B cell (primary cell): ENCODE measurements at regions not wholly inside any gene's neighbourhood (a gene's known extent, or its start where the extent isn't known, plus 50 kb on each side); places are given as distances from the start of the nearest gene placed in this dataset.

Source experiments
- ATAC-seq: fragments of 200-7000 bp; cut with Tn5 transposase; one replicate; pipeline ENCODE4 v1.10.0; 2021; ENCODE audit warnings: low read depth, mild to moderate bottlenecking, moderate number of reproducible peaks, moderate library complexity
- CTCF ChIA-PET: fragments of 350-600 bp; sonication (Branson Sonifier 250); formaldehyde crosslinking; loops from one replicate; lab custom pipeline; 2021; ENCODE audit warnings: antibody characterized with exemption, inconsistent platforms; lab: Charles Lee
- POLR2A ChIA-PET: fragments of 350-600 bp; sonication (Branson Sonifier 250); formaldehyde crosslinking; loops from one replicate; lab custom pipeline; 2021; ENCODE audit warnings: antibody characterized with exemption; lab: Charles Lee
- DNase-seq: peaks from one replicate; pipeline ENCODE4 v3.0.0; 2013
- H2AFZ ChIP-seq: 2 replicates; pipeline ENCODE4 v1.6.1; 2012; ENCODE audit warnings: mild to moderate bottlenecking, low read depth, low read length; ENCODE audit not compliant: insufficient read depth, poor library complexity, severe bottlenecking
- H3K27ac ChIP-seq, 2 donors: 1 replicate in 1 of 2; 2 replicates in 1 of 2; pipeline ENCODE4 v1.5.1; 2012 to 2013; ENCODE audit warnings: low read length in 2 of 2, mild to moderate bottlenecking in 2 of 2, moderate library complexity in 1 of 2
- H3K27me3 ChIP-seq, 4 experiments: fragments of 200-600 bp in 1 of 4; sonication (generic) in 1 of 4; replicated peaks in 1 of 4; 1 replicate in 2 of 4; 2 replicates in 2 of 4; pipeline versions ENCODE4 v1.6.1 to v1.7.0; 2013 to 2016; ENCODE audit warnings: low read length in 3 of 4, mild to moderate bottlenecking in 2 of 4, mixed read lengths in 1 of 4, moderate library complexity in 1 of 4; ENCODE audit not compliant: insufficient read depth in 4 of 4, control insufficient read depth in 3 of 4; ENCODE audit errors: control extremely low read depth in 1 of 4
- H3K36me3 ChIP-seq, 2 experiments: replicated peaks in 1 of 2; 1 replicate in 1 of 2; 2 replicates in 1 of 2; pipeline versions ENCODE4 v1.6.1 to v1.7.1; 2013; ENCODE audit warnings: low read length in 1 of 2; ENCODE audit not compliant: insufficient read depth in 2 of 2, control insufficient read depth in 1 of 2; ENCODE audit errors: control extremely low read depth in 1 of 2, extremely low read depth in 1 of 2
- H3K4me1 ChIP-seq, 2 donors: fragments of 200-600 bp in 1 of 2; sonication (generic) in 1 of 2; 1 replicate in 1 of 2; 2 replicates in 1 of 2; pipeline versions ENCODE4 v1.5.1 to v1.6.1; 2013 to 2017; ENCODE audit warnings: low read length in 2 of 2; ENCODE audit not compliant: control insufficient read depth in 2 of 2, insufficient read depth in 2 of 2
- H3K4me2 ChIP-seq: replicated peaks from 2 replicates; pipeline ENCODE3; 2012; ENCODE audit warnings: mild to moderate bottlenecking, low read depth, low read length; ENCODE audit not compliant: poor library complexity, severe bottlenecking
- H3K4me3 ChIP-seq, 5 experiments: fragments of 200-600 bp in 1 of 5; sonication (generic) in 1 of 5; 1 replicate in 3 of 5; 2 replicates in 2 of 5; pipeline versions ENCODE4 v1.5.1 to v1.7.0; 2011 to 2016; ENCODE audit warnings: low read length in 4 of 5, mild to moderate bottlenecking in 4 of 5, low read depth in 2 of 5, control low read depth in 1 of 5, moderate library complexity in 1 of 5; ENCODE audit not compliant: insufficient read depth in 1 of 5; ENCODE audit errors: control extremely low read depth in 1 of 5, extremely low read depth in 1 of 5
- H3K79me2 ChIP-seq: fragments of 200-600 bp; sonication (generic); one replicate; pipeline ENCODE4 v1.6.0; 2016; ENCODE audit warnings: low read length; ENCODE audit not compliant: control insufficient read depth, insufficient read depth
- H3K9ac ChIP-seq: fragments of 200-600 bp; sonication (generic); 2 replicates; pipeline ENCODE4 v1.6.1; 2017; ENCODE audit warnings: mild to moderate bottlenecking, low read length, moderate library complexity
- H3K9me3 ChIP-seq, 3 donors: one replicate each; pipeline versions ENCODE4 v1.6.1 to v1.7.1; 2013; ENCODE audit warnings: low read length in 2 of 3; ENCODE audit not compliant: control insufficient read depth in 2 of 3, insufficient read depth in 1 of 3; ENCODE audit errors: control extremely low read depth in 1 of 3
- H4K20me1 ChIP-seq: 2 replicates; pipeline ENCODE4 v1.6.0; 2012; ENCODE audit warnings: mild to moderate bottlenecking, low read length; ENCODE audit not compliant: insufficient read depth, control insufficient read depth, poor library complexity, severe bottlenecking
- H3K27ac Mint-ChIP-seq: one replicate; pipeline ENCODE4 v1.8.0; 2021; ENCODE audit warnings: mixed read lengths
- H3K27me3 Mint-ChIP-seq: one replicate; pipeline ENCODE4 v1.8.0; 2021; ENCODE audit warnings: mixed read lengths
- H3K4me1 Mint-ChIP-seq: one replicate; pipeline ENCODE4 v1.8.0; 2021; ENCODE audit warnings: mixed read lengths
- H3K4me3 Mint-ChIP-seq: one replicate; pipeline ENCODE4 v1.8.0; 2021; ENCODE audit warnings: mixed read lengths
- H3K9me3 Mint-ChIP-seq: one replicate; pipeline ENCODE4 v1.8.0; 2022; ENCODE audit warnings: mixed read lengths; ENCODE audit not compliant: insufficient read depth
- CTCF ChIP-seq: fragments of 200-600 bp; IDR thresholded peaks from one replicate; pipeline ENCODE4 v1.8.0; 2022; ENCODE audit warnings: antibody characterized with exemption, mild to moderate bottlenecking
- EZH2 ChIP-seq: IDR thresholded peaks from 2 replicates; pipeline ENCODE4 v1.6.1; 2012; ENCODE audit warnings: borderline replicate concordance, low read depth, mild to moderate bottlenecking, moderate library complexity, low read length; ENCODE audit not compliant: insufficient read depth, poor library complexity, severe bottlenecking
- WGBS: methylation state at CpG from one replicate; pipeline ENCODE4 v1.1.5; 2013; ENCODE audit warnings: missing lambda C conversion rate; ENCODE audit not compliant: insufficient coverage; 5-methylcytosine and 5-hydroxymethylcytosine counted together
- intact Hi-C: fragments of 100-400 bp; cut with micrococcal nuclease; formaldehyde crosslinking; loops from one replicate; pipeline ENCODE4 v1.10.0; 2022

- no peak overlapping the region for H2AFZ ChIP-seq
- Mint-ChIP-seq H3K9me3 (peaks cover 6% of the 10 kb centered on the region), H3K27me3 (peaks cover 24% of the 10 kb centered on the region), H3K27ac (no peak overlapping the region), H3K4me1 (no peaks in the 10 kb centered on the region), H3K4me3 (no peak overlapping the region)
- POLR2A ChIA-PET = no interaction called here
- DNase-seq = no peak
- intact Hi-C loops = no loop called here
- H3K27me3 ChIP-seq = peaks cover 0 to 3% (median 0%) of the 10 kb centered on the region in 4 experiments
- H3K4me1 ChIP-seq = no peaks in the 10 kb centered on the region
- no peaks in the 10 kb centered on the region for H3K36me3 ChIP-seq
- no peak for ATAC-seq
- no peak overlapping the region for H3K4me2 ChIP-seq
- peaks cover 0 to 4% (median 2%) of the 10 kb centered on the region in 3 donors for H3K9me3 ChIP-seq
- no peak overlapping the region for H3K27ac ChIP-seq
- 100% methylated on average over 3 of the region's 3 CpGs for WGBS
- CTCF ChIA-PET = no interaction called here
- H3K9ac ChIP-seq = no peak overlapping the region
- H3K79me2 ChIP-seq = no peaks in the 10 kb centered on the region
- no peaks in the 10 kb centered on the region for H4K20me1 ChIP-seq
- TF ChIP-seq EZH2 = no peak
- H3K4me3 ChIP-seq = no peak overlapping the region
These were observed 66.2 kb upstream of the SDK1 start for GRCh38 chr7:3234851-3235250.

- Mint-ChIP-seq H3K27ac (no peak overlapping the region), H3K4me3 (no peak overlapping the region), H3K27me3 (peaks cover 24% of the 10 kb centered on the region), H3K4me1 (no peaks in the 10 kb centered on the region), H3K9me3 (peaks cover 6% of the 10 kb centered on the region)
- Histone ChIP-seq H3K4me3 (no peak overlapping the region), H3K4me1 (no peaks in the 10 kb centered on the region), H4K20me1 (no peaks in the 10 kb centered on the region), H3K9ac (no peak overlapping the region), H3K79me2 (no peaks in the 10 kb centered on the region), H3K36me3 (no peaks in the 10 kb centered on the region), H2AFZ (no peak overlapping the region), H3K4me2 (no peak overlapping the region), H3K9me3 (peaks cover 0 to 4% (median 2%) of the 10 kb centered on the region in 3 donors), H3K27me3 (peaks cover 0 to 3% (median 0%) of the 10 kb centered on the region in 4 experiments), H3K27ac (no peak overlapping the region)
- ChIA-PET CTCF (no interaction called here), POLR2A (no interaction called here)
- no peak for TF ChIP-seq EZH2
- no peak for TF ChIP-seq CTCF
- no peak for DNase-seq
- intact Hi-C loops = no loop called here
- WGBS = 89% methylated on average over 4 of the region's 4 CpGs
- ATAC-seq = no peak
These were observed 65.7 kb upstream of the SDK1 start for GRCh38 chr7:3235322-3235721.
